ENCODE measurements at regions not wholly inside any gene's neighbourhood (a gene's known extent, or its start where the extent isn't known, plus 50 kb on each side); places are given as distances from the start of the nearest gene placed in this dataset.
"Not testable (repeated sequence)": the region's sequence is repeated elsewhere in the genome, so short reads cannot be mapped to it uniquely, and the experiment has no call there.

- H3K4me3 ChIP-seq: no peak overlapping the region
- H3K27me3 ChIP-seq: no peaks in the 10 kb centered on the region
- no peaks in the 10 kb centered on the region for H3K36me3 ChIP-seq
- no peak for DNase-seq
- H3K9me3 ChIP-seq: no peaks in the 10 kb centered on the region
Observed at GRCh38 chr2:17160594-17160993, 357.6 kb downstream of the RAD51AP2 start.

GRCh38 chr2:17156086-17156485, 362.2 kb downstream of the RAD51AP2 start:
- Histone ChIP-seq H3K36me3 (no peaks in the 10 kb centered on the region), H3K27me3 (no peaks in the 10 kb centered on the region), H3K4me3 (no peak overlapping the region), H3K9me3 (no peaks in the 10 kb centered on the region)
- DNase-seq: no peak

GRCh38 chr2:17149945-17150344, 368.3 kb downstream of the RAD51AP2 start:
- Histone ChIP-seq H3K27me3 (no peaks in the 10 kb centered on the region), H3K4me3 (no peak overlapping the region), H3K9me3 (no peaks in the 10 kb centered on the region; the same call in 1 of the 2 replicates), H3K36me3 (no peaks in the 10 kb centered on the region)
- no peak for DNase-seq

GRCh38 chr2:17148407-17149145, 369.7 kb downstream of the RAD51AP2 start:
- no peaks in the 10 kb centered on the region; the same call in 1 of the 2 replicates for H3K9me3 ChIP-seq
- H3K36me3 ChIP-seq: no peaks in the 10 kb centered on the region
- 0 out of 2 replicates have a peak, but pooled peaks cover 4% of the 10 kb centered on the region for H3K27me3 ChIP-seq
- H3K4me3 ChIP-seq: no peak overlapping the region
- DNase-seq: peak; percentile 32

GRCh38 chr2:17146358-17146757, 371.9 kb downstream of the RAD51AP2 start:
- no peak for DNase-seq
- 0 out of 2 replicates have a peak, but pooled peaks cover 6% of the 10 kb centered on the region for H3K27me3 ChIP-seq
- no peak overlapping the region for H3K4me3 ChIP-seq
- no peaks in the 10 kb centered on the region for H3K36me3 ChIP-seq
- no peaks in the 10 kb centered on the region; the same call in 1 of the 2 replicates for H3K9me3 ChIP-seq

GRCh38 chr2:17136877-17137276, 381.4 kb downstream of the RAD51AP2 start:
- Histone ChIP-seq H3K4me3 (no peak overlapping the region), H3K9me3 (no peaks in the 10 kb centered on the region), H3K36me3 (no peaks in the 10 kb centered on the region), H3K27me3 (no peaks in the 10 kb centered on the region)
- DNase-seq: no peak

- Histone ChIP-seq H3K4me3 (no peak overlapping the region), H3K27me3 (no peaks in the 10 kb centered on the region), H3K36me3 (no peaks in the 10 kb centered on the region), H3K9me3 (no peaks in the 10 kb centered on the region)
- DNase-seq: no peak
Observed at GRCh38 chr2:17136231-17136630, 382.0 kb downstream of the RAD51AP2 start.

- DNase-seq: no peak
- H3K4me3 ChIP-seq: no peak overlapping the region
- no peaks in the 10 kb centered on the region for H3K27me3 ChIP-seq
- no peaks in the 10 kb centered on the region for H3K9me3 ChIP-seq
- no peaks in the 10 kb centered on the region for H3K36me3 ChIP-seq
Observed at GRCh38 chr2:17135619-17136018, 382.6 kb downstream of the RAD51AP2 start.

GRCh38 chr2:17133052-17133671, 385.1 kb downstream of the RAD51AP2 start:
- H3K27me3 ChIP-seq: no peaks in the 10 kb centered on the region
- no peak for DNase-seq
- H3K36me3 ChIP-seq: no peaks in the 10 kb centered on the region
- H3K9me3 ChIP-seq: no peaks in the 10 kb centered on the region
- H3K4me3 ChIP-seq: no peak overlapping the region

- H3K36me3 ChIP-seq, DNase-seq, H3K4me3 ChIP-seq, H3K27me3 ChIP-seq, H3K9me3 ChIP-seq: not testable (repeated sequence)
Observed at GRCh38 chr2:17130627-17131026, 387.6 kb downstream of the RAD51AP2 start.

- no peak for DNase-seq
- H3K9me3 ChIP-seq: no peaks in the 10 kb centered on the region
- no peaks in the 10 kb centered on the region for H3K27me3 ChIP-seq
- H3K36me3 ChIP-seq: no peaks in the 10 kb centered on the region
- no peak overlapping the region for H3K4me3 ChIP-seq
Observed at GRCh38 chr2:17125989-17126620, 392.1 kb downstream of the RAD51AP2 start.

GRCh38 chr2:17124575-17125318, 393.5 kb downstream of the RAD51AP2 start:
- no peak for DNase-seq
- Histone ChIP-seq H3K9me3 (no peaks in the 10 kb centered on the region), H3K27me3 (no peaks in the 10 kb centered on the region), H3K36me3 (no peaks in the 10 kb centered on the region), H3K4me3 (no peak overlapping the region)

GRCh38 chr2:17122887-17123501, 395.2 kb downstream of the RAD51AP2 start:
- no peaks in the 10 kb centered on the region for H3K27me3 ChIP-seq
- no peak overlapping the region for H3K4me3 ChIP-seq
- no peaks in the 10 kb centered on the region for H3K9me3 ChIP-seq
- no peaks in the 10 kb centered on the region for H3K36me3 ChIP-seq
- no peak for DNase-seq

- H3K9me3 ChIP-seq: no peaks in the 10 kb centered on the region
- no peaks in the 10 kb centered on the region for H3K27me3 ChIP-seq
- H3K36me3 ChIP-seq: no peaks in the 10 kb centered on the region
- no peak overlapping the region for H3K4me3 ChIP-seq
- DNase-seq: no peak
Observed at GRCh38 chr2:17115466-17115865, 402.8 kb downstream of the RAD51AP2 start.

- Histone ChIP-seq H3K9me3 (no peaks in the 10 kb centered on the region), H3K4me3 (no peak overlapping the region), H3K36me3 (no peaks in the 10 kb centered on the region), H3K27me3 (no peaks in the 10 kb centered on the region)
- DNase-seq: no peak
Observed at GRCh38 chr2:17115042-17115441, 403.2 kb downstream of the RAD51AP2 start.

GRCh38 chr2:17107871-17108270, 410.4 kb downstream of the RAD51AP2 start:
- no peaks in the 10 kb centered on the region for H3K36me3 ChIP-seq
- no peaks in the 10 kb centered on the region for H3K27me3 ChIP-seq
- DNase-seq: no peak
- H3K9me3 ChIP-seq: no peaks in the 10 kb centered on the region
- H3K4me3 ChIP-seq: no peak overlapping the region

- peak; percentile 60 for DNase-seq
- Histone ChIP-seq H3K27me3 (no peaks in the 10 kb centered on the region), H3K4me3 (no peak overlapping the region), H3K9me3 (no peaks in the 10 kb centered on the region), H3K36me3 (no peaks in the 10 kb centered on the region)
Observed at GRCh38 chr2:17107151-17107550, 411.1 kb downstream of the RAD51AP2 start.
